ENCODE measurements at regions not wholly inside any gene's neighbourhood (a gene's known extent, or its start where the extent isn't known, plus 50 kb on each side); places are given as distances from the start of the nearest gene placed in this dataset.
"Not testable (repeated sequence)": the region's sequence is repeated elsewhere in the genome, so short reads cannot be mapped to it uniquely, and the experiment has no call there.

GRCh38 chrX:63285375-63285774, 65.8 kb downstream of the SPIN4 start:
- H3K4me3 ChIP-seq (ENCODE audit: low read depth, low read length): no peak overlapping the region
- DNase-seq (ENCODE audit: low read depth): no peak

GRCh38 chrX:63284659-63285058, 66.5 kb downstream of the SPIN4 start:
- DNase-seq (ENCODE audit: low read depth): no peak
- no peak overlapping the region for H3K4me3 ChIP-seq (ENCODE audit: low read depth, low read length)

- H3K4me3 ChIP-seq (ENCODE audit: low read depth, low read length): no peak overlapping the region
- no peak for DNase-seq (ENCODE audit: low read depth)
Observed at GRCh38 chrX:63283348-63283747, 67.8 kb downstream of the SPIN4 start.

- DNase-seq (ENCODE audit: low read depth): no peak
- H3K4me3 ChIP-seq (ENCODE audit: low read depth, low read length): no peak overlapping the region
Observed at GRCh38 chrX:63282828-63283227, 68.3 kb downstream of the SPIN4 start.

- DNase-seq (ENCODE audit: low read depth): no peak
Observed at GRCh38 chrX:63282077-63282476, 69.1 kb downstream of the SPIN4 start.

GRCh38 chrX:63281465-63281864, 69.7 kb downstream of the SPIN4 start:
- no peak for DNase-seq (ENCODE audit: low read depth)
- H3K4me3 ChIP-seq (ENCODE audit: low read depth, low read length): no peak overlapping the region

More at GRCh38 chrX:63282077-63282476, 69.1 kb downstream of the SPIN4 start:
- H3K4me3 ChIP-seq (ENCODE audit: low read depth, low read length): no peak overlapping the region

- H3K4me3 ChIP-seq (ENCODE audit: low read depth, low read length); DNase-seq (ENCODE audit: low read depth): not testable (repeated sequence)
Observed at GRCh38 chrX:63277394-63277793, 73.7 kb downstream of the SPIN4 start.

- DNase-seq (ENCODE audit: low read depth): no peak
Observed at GRCh38 chrX:63275127-63275526, 76.0 kb downstream of the SPIN4 start.

GRCh38 chrX:63270873-63271272, 80.3 kb downstream of the SPIN4 start:
- no peak overlapping the region for H3K4me3 ChIP-seq (ENCODE audit: low read depth, low read length)
- DNase-seq (ENCODE audit: low read depth): no peak

More at GRCh38 chrX:63275127-63275526, 76.0 kb downstream of the SPIN4 start:
- H3K4me3 ChIP-seq (ENCODE audit: low read depth, low read length): no peak overlapping the region

- H3K4me3 ChIP-seq (ENCODE audit: low read depth, low read length): no peak overlapping the region
- no peak for DNase-seq (ENCODE audit: low read depth)
Observed at GRCh38 chrX:63258144-63258543, 93.0 kb downstream of the SPIN4 start.

- DNase-seq (ENCODE audit: low read depth): peak; percentile 31
- no peak overlapping the region for H3K4me3 ChIP-seq (ENCODE audit: low read depth, low read length)
Observed at GRCh38 chrX:63250253-63250868, 100.8 kb downstream of the SPIN4 start.

GRCh38 chrX:63242689-63243088, 108.4 kb downstream of the SPIN4 start:
- not testable (repeated sequence) for DNase-seq (ENCODE audit: low read depth); H3K4me3 ChIP-seq (ENCODE audit: low read depth, low read length)

- H3K4me3 ChIP-seq (ENCODE audit: low read depth, low read length); DNase-seq (ENCODE audit: low read depth): not testable (repeated sequence)
Observed at GRCh38 chrX:63235963-63236362, 115.2 kb downstream of the SPIN4 start.

- DNase-seq (ENCODE audit: low read depth); H3K4me3 ChIP-seq (ENCODE audit: low read depth, low read length): not testable (repeated sequence)
Observed at GRCh38 chrX:63233013-63233412, 118.1 kb downstream of the SPIN4 start.

GRCh38 chrX:63218202-63218601, 132.9 kb downstream of the SPIN4 start:
- not testable (repeated sequence) for DNase-seq (ENCODE audit: low read depth); H3K4me3 ChIP-seq (ENCODE audit: low read depth, low read length)

GRCh38 chrX:63217549-63217948, 133.6 kb downstream of the SPIN4 start:
- DNase-seq (ENCODE audit: low read depth); H3K4me3 ChIP-seq (ENCODE audit: low read depth, low read length): not testable (repeated sequence)

GRCh38 chrX:63209645-63210044, 141.5 kb downstream of the SPIN4 start:
- DNase-seq (ENCODE audit: low read depth): not testable (repeated sequence)

GRCh38 chrX:63209128-63209527, 142.0 kb downstream of the SPIN4 start:
- not testable (repeated sequence) for DNase-seq (ENCODE audit: low read depth); H3K4me3 ChIP-seq (ENCODE audit: low read depth, low read length)

More at GRCh38 chrX:63209645-63210044, 141.5 kb downstream of the SPIN4 start:
- H3K4me3 ChIP-seq (ENCODE audit: low read depth, low read length): not testable (repeated sequence)

GRCh38 chrX:63204266-63205074, 146.7 kb downstream of the SPIN4 start:
- not testable (repeated sequence) for H3K4me3 ChIP-seq (ENCODE audit: low read depth, low read length); DNase-seq (ENCODE audit: low read depth)

GRCh38 chrX:63201987-63202386, 149.1 kb downstream of the SPIN4 start:
- not testable (repeated sequence) for H3K4me3 ChIP-seq (ENCODE audit: low read depth, low read length); DNase-seq (ENCODE audit: low read depth)

- H3K4me3 ChIP-seq (ENCODE audit: low read depth, low read length): not testable (repeated sequence)
Observed at GRCh38 chrX:63198693-63199092, 152.4 kb downstream of the SPIN4 start.

More at GRCh38 chrX:63198693-63199092, 152.4 kb downstream of the SPIN4 start:
- not testable (repeated sequence) for DNase-seq (ENCODE audit: low read depth)
